Dermis microvascular lymphatic vessel endothelial cell (primary cell): ENCODE measurements at regions not wholly inside any gene's neighbourhood (a gene's known extent, or its start where the extent isn't known, plus 50 kb on each side); places are given as distances from the start of the nearest gene placed in this dataset.

ENCODE experiments used
- DNase-seq, 2 donors: peaks; one replicate each; pipeline versions ENCODE4 v3.0.0 to v3.0.0-alpha.2; 2010; ENCODE audit warnings: low read depth in 2 of 2

- DNase-seq, result no peak
These were observed 261.5 kb upstream of the SORCS1 start for GRCh38 chr10:107425931-107426553.

GRCh38 chr10:107424628-107425027, 260.1 kb upstream of the SORCS1 start:
- no peak for DNase-seq

- no peak for DNase-seq
These were observed 259.4 kb upstream of the SORCS1 start for GRCh38 chr10:107423903-107424302.

- DNase-seq, result no peak
These were observed 258.2 kb upstream of the SORCS1 start for GRCh38 chr10:107422681-107423080.

GRCh38 chr10:107420196-107420595, 255.7 kb upstream of the SORCS1 start:
- no peak for DNase-seq

GRCh38 chr10:107418085-107418806, 253.7 kb upstream of the SORCS1 start:
- no peak for DNase-seq

GRCh38 chr10:107417446-107417845, 252.9 kb upstream of the SORCS1 start:
- DNase-seq, result peak in 1 of 2 donors; percentile 7

- DNase-seq, result no peak
These were observed 250.9 kb upstream of the SORCS1 start for GRCh38 chr10:107415446-107415845.

GRCh38 chr10:107413971-107414370, 249.5 kb upstream of the SORCS1 start:
- DNase-seq, result no peak

GRCh38 chr10:107409522-107409921, 245.0 kb upstream of the SORCS1 start:
- peak; percentile 42 to 51 for DNase-seq

GRCh38 chr10:107398115-107398514, 233.6 kb upstream of the SORCS1 start:
- no peak for DNase-seq

- DNase-seq, result no peak
These were observed 227.4 kb upstream of the SORCS1 start for GRCh38 chr10:107391901-107392300.

- no peak for DNase-seq
These were observed 226.1 kb upstream of the SORCS1 start for GRCh38 chr10:107390563-107390962.

- DNase-seq, result no peak
These were observed 218.9 kb upstream of the SORCS1 start for GRCh38 chr10:107383357-107383756.

GRCh38 chr10:107379601-107380000, 215.1 kb upstream of the SORCS1 start:
- no peak for DNase-seq

GRCh38 chr10:107371801-107372200, 207.3 kb upstream of the SORCS1 start:
- no peak for DNase-seq

GRCh38 chr10:107364872-107365271, 200.4 kb upstream of the SORCS1 start:
- DNase-seq, result no peak

- no peak for DNase-seq
These were observed 197.8 kb upstream of the SORCS1 start for GRCh38 chr10:107362306-107362705.

GRCh38 chr10:107357033-107357432, 192.5 kb upstream of the SORCS1 start:
- DNase-seq, result no peak

GRCh38 chr10:107356396-107356795, 191.9 kb upstream of the SORCS1 start:
- DNase-seq, result no peak

- no peak for DNase-seq
These were observed 178.2 kb upstream of the SORCS1 start for GRCh38 chr10:107342711-107343110.

GRCh38 chr10:107341281-107341680, 176.8 kb upstream of the SORCS1 start:
- no peak for DNase-seq

GRCh38 chr10:107340326-107340725, 175.8 kb upstream of the SORCS1 start:
- DNase-seq, result no peak
